Activated T-helper 2 cell treated with anti-CD3 and anti-CD28 coated beads, Interferon-gamma antibody, Interleukin-2, Interleukin-4, amounts not matched to agents 10 μg/mL and 5 μg/mL and 100 μg/mL, durations not matched to agents 14 hours and 24 hours and 36 hours (primary cell): ENCODE measurements at regions not wholly inside any gene's neighbourhood (a gene's known extent, or its start where the extent isn't known, plus 50 kb on each side); places are given as distances from the start of the nearest gene placed in this dataset.

ENCODE experiments used
- DNase-seq: peaks from one replicate; pipeline ENCODE4 v3.0.0; 2021; ENCODE audit warnings: low spot score
- H3K27ac Mint-ChIP-seq: one replicate; pipeline ENCODE4 v1.8.0; 2021; ENCODE audit warnings: mixed read lengths
- H3K27me3 Mint-ChIP-seq: one replicate; pipeline ENCODE4 v1.8.0; 2021; ENCODE audit warnings: low read depth, mixed read lengths
- H3K36me3 Mint-ChIP-seq: one replicate; pipeline ENCODE4 v1.8.0; 2021; ENCODE audit warnings: low read depth, mixed read lengths
- H3K4me1 Mint-ChIP-seq: one replicate; pipeline ENCODE4 v1.8.0; 2021; ENCODE audit warnings: low read depth, mixed read lengths
- H3K4me3 Mint-ChIP-seq: one replicate; pipeline ENCODE4 v1.8.0; 2021; ENCODE audit warnings: low read depth, mild to moderate bottlenecking, moderate library complexity, mixed read lengths
- H3K9me3 Mint-ChIP-seq: one replicate; pipeline ENCODE4 v1.8.0; 2021; ENCODE audit warnings: mixed read lengths
- intact Hi-C: fragments of 100-400 bp; cut with micrococcal nuclease; formaldehyde crosslinking; loops from one replicate; pipeline ENCODE4 v1.15.1; 2023

DNA sequence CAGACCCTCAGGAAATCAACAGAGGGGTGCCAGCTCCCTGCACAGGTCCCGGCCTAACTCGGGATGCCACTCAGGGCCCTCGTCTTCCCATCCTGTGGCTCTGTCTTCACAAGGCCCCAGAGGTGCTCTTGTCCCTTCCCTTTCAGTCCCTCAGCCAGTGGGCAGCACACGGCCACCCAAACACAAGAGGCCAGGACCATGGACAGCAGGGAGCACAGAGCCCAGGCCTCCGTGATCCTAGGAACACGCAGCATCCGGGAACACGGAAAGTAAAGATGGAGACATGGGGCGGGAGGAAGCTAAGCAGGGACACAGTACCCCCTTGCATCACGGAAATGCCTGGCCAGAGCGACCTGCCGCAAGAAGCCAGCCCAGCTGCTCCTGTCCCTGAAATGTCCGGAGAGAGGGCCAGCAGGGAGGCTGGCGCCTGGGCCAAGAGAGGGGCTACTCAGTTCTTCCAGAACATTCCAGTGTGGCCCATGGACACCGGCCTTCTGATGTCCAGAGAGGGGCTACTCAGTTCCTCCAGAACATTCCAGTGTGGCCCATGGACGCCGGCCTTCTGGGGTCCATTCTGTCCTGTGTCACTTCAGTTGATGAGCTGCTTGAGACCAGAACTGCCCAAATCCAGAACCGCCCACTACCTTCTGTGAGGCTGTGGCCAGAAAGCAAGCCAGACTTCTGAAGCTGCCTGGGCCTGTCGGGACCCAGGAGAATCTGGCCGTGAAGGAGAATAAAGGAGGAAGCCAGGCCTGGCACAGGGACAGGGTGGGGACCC, 274.0 kb downstream of the BRD1 start:
- Mint-ChIP-seq H3K4me3 (no peak overlapping the region), H3K4me1 (no peaks in the 10 kb centered on the region), H3K9me3 (peaks cover 23% of the 10 kb centered on the region), H3K27me3 (no peaks in the 10 kb centered on the region), H3K36me3 (peaks cover 11% of the 10 kb centered on the region), H3K27ac (no peak overlapping the region)
- intact Hi-C loops: no loop called here
- DNase-seq: no peak

DNA sequence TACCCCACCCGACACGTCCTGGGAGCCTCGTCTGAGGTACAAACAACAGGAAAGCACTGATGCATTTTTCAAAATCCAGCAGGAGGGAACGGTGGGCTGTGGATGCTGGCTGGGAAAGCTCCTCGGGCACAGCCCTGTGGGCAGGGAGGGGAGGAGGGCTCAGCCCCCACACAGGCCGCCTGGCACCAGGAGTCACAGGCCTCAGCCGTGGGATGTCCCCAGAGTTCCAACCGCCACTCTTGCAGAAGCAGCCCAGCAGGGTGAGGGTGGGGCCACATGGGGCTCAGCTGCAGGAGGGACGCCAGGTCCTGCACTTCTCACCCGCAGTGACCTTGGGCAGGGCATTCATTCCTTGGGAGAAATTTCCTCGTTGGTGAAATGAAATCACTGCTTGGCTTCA, 274.6 kb downstream of the BRD1 start:
- Mint-ChIP-seq H3K4me3 (no peak overlapping the region), H3K27me3 (no peaks in the 10 kb centered on the region), H3K9me3 (peaks cover 23% of the 10 kb centered on the region), H3K27ac (no peak overlapping the region), H3K36me3 (peaks cover 11% of the 10 kb centered on the region), H3K4me1 (no peaks in the 10 kb centered on the region)
- DNase-seq: no peak
- intact Hi-C loops: no loop called here

DNA sequence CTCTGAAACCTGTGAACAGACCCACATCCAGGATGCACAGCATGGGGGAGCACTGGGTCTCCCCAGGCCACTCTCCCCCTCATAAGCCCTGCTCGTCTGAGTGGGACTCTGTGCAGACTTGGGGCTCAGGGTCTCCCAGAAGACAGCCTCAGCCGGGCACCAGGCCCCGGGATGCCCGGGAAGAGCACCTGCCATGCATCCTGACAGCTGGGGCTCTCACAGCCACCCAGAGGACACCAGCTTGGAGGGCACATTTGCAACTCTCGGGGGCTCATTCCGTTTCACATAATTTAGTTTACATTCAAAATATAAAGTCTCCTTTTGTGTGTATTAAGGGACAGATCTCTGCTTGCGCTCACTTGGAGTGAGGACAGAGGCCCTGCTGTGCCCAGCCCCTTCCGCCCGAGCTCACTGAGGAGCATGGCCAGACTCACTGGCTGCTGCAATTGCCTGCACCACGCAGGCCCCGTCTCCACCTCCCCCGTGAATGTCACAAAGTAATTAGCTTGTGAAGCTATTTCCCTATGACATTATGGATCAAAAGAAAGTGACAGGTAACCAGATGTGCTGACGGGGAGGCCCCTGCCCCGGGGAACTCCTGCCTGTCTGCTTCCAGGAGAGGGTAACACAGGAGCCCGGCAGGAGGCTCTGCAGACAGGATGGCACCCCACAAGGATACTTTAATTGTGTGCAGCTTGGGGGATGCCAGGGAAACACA, 275.6 kb downstream of the BRD1 start:
- Mint-ChIP-seq H3K4me3 (no peak overlapping the region), H3K9me3 (peaks cover 19% of the 10 kb centered on the region), H3K36me3 (peaks cover 11% of the 10 kb centered on the region), H3K27ac (no peak overlapping the region), H3K4me1 (no peaks in the 10 kb centered on the region), H3K27me3 (no peaks in the 10 kb centered on the region)
- DNase-seq: no peak
- intact Hi-C loops: no loop called here

DNA sequence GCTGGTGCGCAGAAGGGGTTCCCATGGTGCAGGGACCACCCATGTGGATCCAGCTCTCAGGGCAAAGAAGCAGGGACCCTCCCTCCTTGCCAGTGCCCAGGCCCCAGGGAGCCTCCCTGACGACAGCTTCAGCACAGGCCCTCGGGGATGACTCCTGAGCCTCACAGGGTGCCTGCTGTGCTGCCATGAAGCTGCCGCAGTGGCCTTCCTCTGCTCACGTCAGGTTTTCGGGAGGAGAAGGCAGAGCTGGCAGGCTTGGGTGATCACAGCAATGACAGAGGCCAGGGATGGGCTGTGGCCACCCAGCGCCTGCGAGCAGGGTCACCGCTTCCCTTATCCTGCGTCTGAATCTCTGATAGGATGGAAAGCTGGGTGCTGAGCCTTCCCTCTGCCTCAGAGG, 276.2 kb downstream of the BRD1 start:
- DNase-seq: no peak
- Mint-ChIP-seq H3K4me3 (no peak overlapping the region), H3K27ac (no peak overlapping the region), H3K9me3 (peaks cover 19% of the 10 kb centered on the region), H3K4me1 (no peaks in the 10 kb centered on the region), H3K27me3 (no peaks in the 10 kb centered on the region), H3K36me3 (peaks cover 11% of the 10 kb centered on the region)
- intact Hi-C loops: no loop called here

DNA sequence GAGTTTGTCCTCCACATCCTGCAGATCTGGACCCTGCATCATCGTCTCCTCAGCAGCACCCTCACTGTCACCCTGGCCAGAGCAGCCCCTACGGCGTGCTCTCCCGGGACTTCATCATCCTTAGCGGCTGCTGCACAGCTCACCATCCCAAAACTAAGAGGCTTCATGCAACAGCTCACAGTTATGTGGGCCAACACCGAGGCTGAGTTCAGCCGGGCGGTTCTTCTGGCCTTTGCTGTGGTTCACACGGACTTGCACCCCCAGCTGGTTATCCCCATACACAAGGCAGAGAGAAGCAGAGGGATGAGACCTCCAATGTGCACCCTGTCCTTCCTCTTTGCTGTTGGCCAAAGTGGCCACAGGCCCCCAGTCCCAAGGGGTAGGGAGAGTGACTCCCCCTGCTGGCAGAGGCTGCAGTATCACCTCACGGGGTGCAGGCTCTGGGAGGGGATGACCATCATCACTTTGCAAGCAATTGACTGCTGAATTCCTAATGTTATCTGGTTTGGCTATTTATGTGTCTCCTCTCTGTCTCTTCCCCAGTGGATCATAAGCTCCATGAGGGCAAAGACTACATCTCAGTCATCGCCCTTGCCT, 276.8 kb downstream of the BRD1 start:
- H3K36me3 Mint-ChIP-seq: peaks cover 11% of the 10 kb centered on the region
- no peak for DNase-seq
- no peaks in the 10 kb centered on the region for H3K27me3 Mint-ChIP-seq
- H3K9me3 Mint-ChIP-seq: peaks cover 19% of the 10 kb centered on the region
- H3K27ac Mint-ChIP-seq: no peak overlapping the region
- intact Hi-C loops: no loop called here
- H3K4me3 Mint-ChIP-seq: no peak overlapping the region
- H3K4me1 Mint-ChIP-seq: no peaks in the 10 kb centered on the region

DNA sequence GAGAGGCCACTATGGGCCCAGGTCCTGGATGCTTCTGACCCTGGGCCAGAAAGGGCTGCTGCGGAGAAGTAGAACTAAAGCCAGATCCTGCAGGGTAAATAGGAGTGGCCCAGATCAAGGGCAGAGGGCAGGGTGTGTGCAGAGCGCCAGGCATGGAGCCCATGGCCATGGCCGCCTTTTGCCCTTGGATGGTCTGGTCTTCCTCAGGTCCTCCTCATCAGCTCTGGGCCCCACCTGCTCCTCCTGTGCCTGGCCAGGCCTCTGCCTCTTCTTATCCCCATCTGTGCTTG, 277.6 kb downstream of the BRD1 start:
- peaks cover 11% of the 10 kb centered on the region for H3K36me3 Mint-ChIP-seq
- no peaks in the 10 kb centered on the region for H3K4me1 Mint-ChIP-seq
- no peak overlapping the region for H3K27ac Mint-ChIP-seq
- H3K9me3 Mint-ChIP-seq: peaks cover 19% of the 10 kb centered on the region
- DNase-seq: no peak
- intact Hi-C loops: no loop called here
- no peak overlapping the region for H3K4me3 Mint-ChIP-seq
- no peaks in the 10 kb centered on the region for H3K27me3 Mint-ChIP-seq

DNA sequence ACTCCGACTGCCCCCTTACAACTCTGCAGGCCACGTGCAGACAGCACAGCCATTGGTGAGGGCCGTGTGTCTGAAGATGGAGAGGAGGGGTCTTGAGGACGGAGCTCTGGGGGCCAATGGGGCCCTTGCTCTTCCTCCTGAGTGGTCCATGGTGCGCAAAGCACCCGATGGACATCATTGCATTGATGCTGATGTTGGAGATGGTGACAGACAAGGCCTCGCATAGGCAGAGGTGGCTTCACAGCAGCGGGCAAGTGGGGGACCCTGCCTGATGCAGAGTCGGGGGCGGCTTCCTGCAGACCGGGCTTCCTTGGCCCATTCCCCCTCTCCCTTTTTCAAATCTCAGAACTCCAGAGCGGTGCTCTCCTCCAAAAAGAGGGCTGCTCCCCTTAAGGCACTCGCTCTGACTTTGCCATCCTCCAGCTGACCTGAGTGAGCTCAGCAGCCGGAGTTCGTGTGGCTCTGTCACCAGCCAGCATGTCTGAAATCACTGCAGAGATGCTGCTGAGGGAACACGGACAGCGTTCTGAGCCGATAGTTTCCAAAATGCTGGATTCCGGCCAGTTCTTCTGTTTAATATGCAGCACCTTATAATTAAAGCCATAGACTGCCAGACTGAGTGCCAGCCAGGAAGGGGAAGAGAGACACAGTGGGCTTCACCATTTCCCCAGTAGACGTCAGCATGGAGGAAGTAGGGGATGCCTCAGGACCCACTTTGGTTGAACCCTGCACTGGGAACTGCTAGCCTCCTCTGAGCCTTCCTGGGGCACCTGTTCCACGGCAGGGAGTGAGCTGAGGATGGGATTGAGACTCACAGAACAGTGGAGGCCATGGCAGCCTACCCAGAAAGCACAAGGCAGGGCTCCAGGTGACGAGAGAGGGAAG, 278.2 kb downstream of the BRD1 start:
- no peaks in the 10 kb centered on the region for H3K27me3 Mint-ChIP-seq
- H3K4me3 Mint-ChIP-seq: no peak overlapping the region
- no peak for DNase-seq
- peaks cover 19% of the 10 kb centered on the region for H3K9me3 Mint-ChIP-seq
- H3K27ac Mint-ChIP-seq: no peak overlapping the region
- intact Hi-C loops: no loop called here
- no peaks in the 10 kb centered on the region for H3K4me1 Mint-ChIP-seq
- peaks cover 11% of the 10 kb centered on the region for H3K36me3 Mint-ChIP-seq

DNA sequence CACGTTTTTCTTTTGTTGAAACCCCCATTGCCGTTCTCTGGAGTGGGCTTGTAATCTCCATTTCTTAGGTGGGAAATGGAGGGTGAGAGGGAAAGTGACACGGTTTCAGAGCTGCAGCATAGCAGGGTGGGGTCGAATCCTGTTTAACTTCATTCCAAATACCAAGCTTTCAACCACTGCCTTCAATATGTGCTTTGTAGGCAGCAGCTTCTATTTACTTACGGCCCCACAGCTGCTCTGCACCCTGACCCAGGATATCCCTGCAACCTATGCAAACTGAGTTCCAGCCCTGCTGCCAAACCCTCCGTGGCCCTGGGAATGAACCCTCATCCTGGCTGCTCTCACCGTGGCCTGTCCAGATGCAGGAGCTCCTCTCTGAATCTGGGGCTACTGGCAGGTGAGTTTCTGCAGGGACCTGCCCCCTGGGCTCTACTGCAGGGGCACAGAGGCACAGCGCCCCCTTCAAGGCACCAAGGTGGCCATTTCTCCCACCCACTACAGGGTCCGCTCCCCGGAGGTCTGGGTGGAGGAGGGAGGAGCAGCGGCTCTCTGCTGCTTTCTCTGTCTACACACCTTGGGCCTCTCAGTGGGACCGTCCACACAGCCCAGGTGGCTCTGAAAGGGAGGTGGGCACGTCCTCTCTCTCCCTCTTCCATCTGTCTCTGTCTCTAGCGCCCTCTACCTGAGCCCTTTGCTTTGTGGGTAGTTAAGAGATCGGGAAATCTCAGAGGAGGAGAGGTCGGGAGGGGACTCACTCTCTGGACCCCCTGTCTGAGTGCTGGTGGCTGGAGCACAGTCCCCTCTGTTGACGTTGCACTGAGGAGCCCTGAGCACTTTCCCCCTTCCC, 279.1 kb downstream of the BRD1 start:
- no peak for DNase-seq

DNA sequence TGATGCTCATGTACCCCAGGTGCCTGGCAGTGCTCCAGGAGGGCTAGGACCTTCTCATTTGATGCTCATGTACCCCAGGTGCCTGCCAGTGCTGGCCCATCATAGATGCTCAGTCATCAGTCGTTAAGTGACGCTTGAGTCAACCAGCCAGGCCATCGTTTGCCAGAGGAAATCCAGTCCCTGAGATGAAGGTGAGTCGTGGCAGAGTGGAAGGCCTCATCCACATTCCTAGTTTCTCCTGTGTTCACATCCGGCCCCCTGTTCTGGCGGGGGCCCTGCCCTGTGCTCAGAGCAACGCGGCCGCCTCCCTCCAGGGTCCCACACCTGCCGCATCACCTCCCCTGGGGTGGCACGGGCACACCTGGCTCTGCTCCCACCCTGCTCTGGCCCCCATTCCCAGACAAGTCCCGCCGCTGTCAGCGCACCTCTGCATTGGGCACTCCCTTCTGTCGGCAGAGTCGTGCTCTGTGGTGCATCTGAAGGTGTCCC, 279.9 kb downstream of the BRD1 start:
- intact Hi-C loops: no loop called here
- peaks cover 19% of the 10 kb centered on the region for H3K9me3 Mint-ChIP-seq
- no peak for DNase-seq
- no peaks in the 10 kb centered on the region for H3K27me3 Mint-ChIP-seq
- H3K4me3 Mint-ChIP-seq: no peak overlapping the region
- no peaks in the 10 kb centered on the region for H3K4me1 Mint-ChIP-seq
- H3K27ac Mint-ChIP-seq: no peak overlapping the region
- peaks cover 11% of the 10 kb centered on the region for H3K36me3 Mint-ChIP-seq

More for the DNA sequence above, 279.1 kb downstream of the BRD1 start:
- Mint-ChIP-seq H3K27me3 (no peaks in the 10 kb centered on the region), H3K4me3 (no peak overlapping the region), H3K27ac (no peak overlapping the region), H3K36me3 (peaks cover 11% of the 10 kb centered on the region), H3K9me3 (peaks cover 19% of the 10 kb centered on the region), H3K4me1 (no peaks in the 10 kb centered on the region)
- intact Hi-C loops: no loop called here

DNA sequence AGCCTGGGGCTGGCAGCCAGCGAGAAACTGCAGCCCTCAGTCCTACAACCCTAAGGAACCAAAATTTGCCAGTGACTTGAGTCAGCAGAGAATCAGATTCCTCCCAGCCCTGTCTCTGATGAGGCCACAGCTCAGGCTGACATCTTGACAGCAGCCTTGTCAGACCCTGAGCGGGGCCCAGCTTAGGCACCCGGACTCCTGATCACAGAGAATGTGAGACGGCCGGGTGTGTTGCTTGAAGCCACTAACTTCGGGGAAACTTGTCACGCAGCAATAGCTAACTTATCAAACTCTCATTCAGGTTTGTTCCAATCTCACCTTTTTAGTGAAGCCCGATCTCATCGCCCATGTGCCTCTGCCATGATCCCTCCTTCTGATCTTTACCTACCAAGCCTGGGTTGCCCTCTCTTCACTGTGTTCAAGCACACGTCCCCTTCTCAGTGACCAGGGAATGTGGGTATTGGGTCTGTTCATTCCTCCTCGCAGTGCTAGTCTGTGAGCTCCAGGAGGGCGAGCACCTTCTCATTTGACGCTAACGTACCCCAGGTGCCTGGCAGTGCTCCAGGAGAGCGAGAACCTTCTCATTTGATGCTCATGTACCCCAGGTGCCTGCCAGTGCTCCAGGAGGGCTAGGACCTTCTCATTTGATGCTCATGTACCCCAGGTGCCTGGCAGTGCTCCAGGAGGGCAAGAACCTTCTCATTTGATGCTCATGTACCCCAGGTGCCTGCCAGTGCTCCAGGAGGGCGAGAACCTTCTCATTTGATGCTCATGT, 280.7 kb downstream of the BRD1 start:
- H3K27me3 Mint-ChIP-seq: no peaks in the 10 kb centered on the region
- no peak overlapping the region for H3K4me3 Mint-ChIP-seq
- H3K9me3 Mint-ChIP-seq: peaks cover 16% of the 10 kb centered on the region
- H3K36me3 Mint-ChIP-seq: peaks cover 11% of the 10 kb centered on the region
- intact Hi-C loops: no loop called here
- no peak for DNase-seq
- H3K4me1 Mint-ChIP-seq: no peaks in the 10 kb centered on the region
- H3K27ac Mint-ChIP-seq: no peak overlapping the region

DNA sequence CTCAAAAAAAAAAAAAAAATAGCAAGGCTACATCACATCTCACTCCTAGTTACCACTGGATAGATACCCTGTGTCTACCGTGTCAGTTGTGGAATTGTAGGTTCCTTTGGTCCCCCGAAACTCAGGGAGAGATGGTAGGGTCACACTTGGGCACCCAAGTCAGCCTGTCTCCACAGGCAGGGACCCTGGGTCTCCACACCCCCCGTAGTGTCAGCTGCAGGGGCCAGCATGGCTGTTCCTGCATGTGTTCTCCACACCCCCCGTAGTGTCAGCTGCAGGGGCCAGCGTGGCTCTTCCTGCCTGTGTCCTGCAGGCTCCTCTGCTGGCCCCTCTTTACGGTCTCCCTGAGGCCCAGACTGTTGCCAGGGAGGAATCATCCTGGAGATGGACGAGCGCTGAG, 282.1 kb downstream of the BRD1 start:
- H3K9me3 Mint-ChIP-seq: peaks cover 8% of the 10 kb centered on the region
- DNase-seq: no peak
- intact Hi-C loops: no loop called here
- no peaks in the 10 kb centered on the region for H3K4me1 Mint-ChIP-seq
- no peak overlapping the region for H3K27ac Mint-ChIP-seq
- H3K27me3 Mint-ChIP-seq: no peaks in the 10 kb centered on the region
- H3K36me3 Mint-ChIP-seq: peaks cover 4% of the 10 kb centered on the region
- H3K4me3 Mint-ChIP-seq: no peak overlapping the region
